Neural crest cell (in vitro differentiated cells): ENCODE measurements at regions not wholly inside any gene's neighbourhood (a gene's known extent, or its start where the extent isn't known, plus 50 kb on each side); places are given as distances from the start of the nearest gene placed in this dataset.

Experiments used
- DNase-seq: peaks from one replicate; pipeline ENCODE4 v3.0.0; 2021; ENCODE audit warnings: low read depth, mixed read lengths, low spot score
- H3K27ac Mint-ChIP-seq: one replicate; pipeline ENCODE4 v1.8.0; 2021; ENCODE audit warnings: mild to moderate bottlenecking, mixed read lengths; ENCODE audit not compliant: unreplicated experiment
- H3K27me3 Mint-ChIP-seq: 2 replicates; pipeline ENCODE4 v1.8.0; 2021; ENCODE audit warnings: low read depth, mild to moderate bottlenecking, mixed read lengths
- H3K36me3 Mint-ChIP-seq: 2 replicates; pipeline ENCODE4 v1.8.0; 2021; ENCODE audit warnings: low read depth, mild to moderate bottlenecking, mixed read lengths
- H3K4me1 Mint-ChIP-seq: 2 replicates; pipeline ENCODE4 v1.8.0; 2021; ENCODE audit warnings: mixed read lengths
- H3K4me3 Mint-ChIP-seq: one replicate; pipeline ENCODE4 v1.8.0; 2021; ENCODE audit warnings: mild to moderate bottlenecking, mixed read lengths
- H3K9me3 Mint-ChIP-seq: 2 replicates; pipeline ENCODE4 v1.8.0; 2021; ENCODE audit warnings: mixed read lengths
- CTCF ChIP-seq: fragments of 200-600 bp; sonication (generic); conservative IDR thresholded peaks from 2 replicates; pipeline ENCODE4 v1.5.0; 2021; ENCODE audit warnings: antibody characterized with exemption, mild to moderate bottlenecking

- Mint-ChIP-seq H3K4me1 (no peaks in the 10 kb centered on the region), H3K27me3 (no peaks in the 10 kb centered on the region), H3K36me3 (no peaks in the 10 kb centered on the region), H3K9me3 (no peaks in the 10 kb centered on the region), H3K27ac (no peak overlapping the region), H3K4me3 (no peak overlapping the region)
- DNase-seq, result no peak
- TF ChIP-seq CTCF, result no peak
Measured at GRCh38 chr13:61944329-61944929, 528.8 kb upstream of the PCDH20 start.

GRCh38 chr13:61935710-61936109 lies 520.1 kb upstream of the PCDH20 start:
- TF ChIP-seq CTCF, result no peak
- Mint-ChIP-seq H3K9me3 (peaks cover 2% of the 10 kb centered on the region), H3K4me3 (no peak overlapping the region), H3K4me1 (no peaks in the 10 kb centered on the region), H3K36me3 (no peaks in the 10 kb centered on the region), H3K27ac (no peak overlapping the region), H3K27me3 (no peaks in the 10 kb centered on the region)
- no peak for DNase-seq

- no peak for TF ChIP-seq CTCF
- Mint-ChIP-seq H3K4me1 (no peaks in the 10 kb centered on the region), H3K27ac (no peak overlapping the region), H3K36me3 (peaks cover 3% of the 10 kb centered on the region), H3K9me3 (peaks cover 8% of the 10 kb centered on the region), H3K4me3 (no peak overlapping the region), H3K27me3 (no peaks in the 10 kb centered on the region)
- no peak for DNase-seq
Measured at GRCh38 chr13:61927648-61928047, 512.0 kb upstream of the PCDH20 start.

GRCh38 chr13:61918841-61919240 lies 503.2 kb upstream of the PCDH20 start:
- no peak for TF ChIP-seq CTCF
- H3K4me1 Mint-ChIP-seq, result no peaks in the 10 kb centered on the region
- no peak for DNase-seq
- no peaks in the 10 kb centered on the region for H3K36me3 Mint-ChIP-seq
- no peak overlapping the region for H3K27ac Mint-ChIP-seq
- no peaks in the 10 kb centered on the region for H3K27me3 Mint-ChIP-seq
- H3K9me3 Mint-ChIP-seq, result peaks cover 3% of the 10 kb centered on the region
- H3K4me3 Mint-ChIP-seq, result no peak overlapping the region

- Mint-ChIP-seq H3K4me3 (no peak overlapping the region), H3K4me1 (no peaks in the 10 kb centered on the region), H3K9me3 (no peaks in the 10 kb centered on the region), H3K36me3 (no peaks in the 10 kb centered on the region), H3K27me3 (no peaks in the 10 kb centered on the region), H3K27ac (no peak overlapping the region)
- TF ChIP-seq CTCF, result no peak
- no peak for DNase-seq
Measured at GRCh38 chr13:61916483-61916882, 500.8 kb upstream of the PCDH20 start.
